ENCODE measurements at regions not wholly inside any gene's neighbourhood (a gene's known extent, or its start where the extent isn't known, plus 50 kb on each side); places are given as distances from the start of the nearest gene placed in this dataset.
"Not testable (repeated sequence)": the region's sequence is repeated elsewhere in the genome, so short reads cannot be mapped to it uniquely, and the experiment has no call there.

GRCh38 chr16:63422715-63423114 lies 1386.5 kb upstream of the CDH8 start:
- DNase-seq, result no peak

- no peak for DNase-seq
Measured at GRCh38 chr16:63416712-63417111, 1380.5 kb upstream of the CDH8 start.

- DNase-seq, result no peak
Measured at GRCh38 chr16:63415014-63415413, 1378.8 kb upstream of the CDH8 start.

GRCh38 chr16:63410594-63410993 lies 1374.4 kb upstream of the CDH8 start:
- no peak for DNase-seq

GRCh38 chr16:63403792-63404191 lies 1367.6 kb upstream of the CDH8 start:
- no peak for DNase-seq

- DNase-seq, result not testable (repeated sequence)
Measured at GRCh38 chr16:63388277-63388676, 1352.0 kb upstream of the CDH8 start.

- no peak for DNase-seq
Measured at GRCh38 chr16:63385714-63386432, 1349.6 kb upstream of the CDH8 start.

GRCh38 chr16:63373744-63374143 lies 1337.5 kb upstream of the CDH8 start:
- DNase-seq, result no peak

GRCh38 chr16:63372815-63373214 lies 1336.6 kb upstream of the CDH8 start:
- DNase-seq, result no peak

- DNase-seq, result no peak
Measured at GRCh38 chr16:63372283-63372682, 1336.0 kb upstream of the CDH8 start.

- DNase-seq, result no peak
Measured at GRCh38 chr16:63365649-63366304, 1329.5 kb upstream of the CDH8 start.

- no peak for DNase-seq
Measured at GRCh38 chr16:63363738-63364137, 1327.5 kb upstream of the CDH8 start.

- peak; percentile 44 for DNase-seq
Measured at GRCh38 chr16:63361032-63361624, 1324.9 kb upstream of the CDH8 start.

GRCh38 chr16:63349961-63350360 lies 1313.7 kb upstream of the CDH8 start:
- no peak for DNase-seq

GRCh38 chr16:63346000-63346399 lies 1309.8 kb upstream of the CDH8 start:
- no peak for DNase-seq

- DNase-seq, result no peak
Measured at GRCh38 chr16:63337264-63337663, 1301.0 kb upstream of the CDH8 start.

GRCh38 chr16:63331111-63331510 lies 1294.9 kb upstream of the CDH8 start:
- no peak for DNase-seq

- no peak for DNase-seq
Measured at GRCh38 chr16:63326736-63327339, 1290.6 kb upstream of the CDH8 start.

- no peak for DNase-seq
Measured at GRCh38 chr16:63323722-63324705, 1287.8 kb upstream of the CDH8 start.

GRCh38 chr16:63323055-63323454 lies 1286.8 kb upstream of the CDH8 start:
- no peak for DNase-seq

- no peak for DNase-seq
Measured at GRCh38 chr16:63315229-63315628, 1279.0 kb upstream of the CDH8 start.

GRCh38 chr16:63312346-63312745 lies 1276.1 kb upstream of the CDH8 start:
- no peak for DNase-seq

- DNase-seq, result no peak
Measured at GRCh38 chr16:63311313-63311712, 1275.1 kb upstream of the CDH8 start.
